ENCODE measurements at regions not wholly inside any gene's neighbourhood (a gene's known extent, or its start where the extent isn't known, plus 50 kb on each side); places are given as distances from the start of the nearest gene placed in this dataset.
"Not testable (repeated sequence)": the region's sequence is repeated elsewhere in the genome, so short reads cannot be mapped to it uniquely, and the experiment has no call there.

DNA sequence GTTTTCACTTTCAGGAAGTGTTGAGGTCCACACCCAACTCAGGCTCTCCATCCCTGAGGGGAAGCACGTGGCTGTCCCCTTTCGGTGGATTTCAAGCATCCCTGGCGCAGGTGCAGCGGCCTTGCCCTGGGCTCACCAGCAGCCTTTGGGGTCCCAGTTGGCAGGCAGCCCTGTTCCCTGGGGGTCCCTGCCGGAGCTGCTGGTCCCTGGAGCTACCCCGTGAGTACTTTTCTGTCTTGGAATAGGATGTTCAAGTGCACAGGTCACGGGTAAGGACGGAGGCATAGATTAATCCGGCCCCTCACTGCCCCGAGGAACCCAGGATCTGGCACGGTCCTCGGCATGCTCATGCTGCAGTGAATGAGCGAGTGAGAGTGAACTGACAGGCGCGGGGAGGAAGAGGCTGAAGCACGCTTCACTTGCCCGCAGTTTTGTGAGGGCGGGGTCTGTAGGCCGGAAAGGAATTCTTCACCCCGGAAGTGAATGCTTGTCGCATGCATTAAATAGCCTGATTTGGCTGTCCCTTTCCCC lies 117.2 kb upstream of the FAT1 start:
- ATAC-seq (no peak), DNase-seq (peak; percentile 29)
- intact Hi-C loops (cut with DNase I), result no loop called here

DNA sequence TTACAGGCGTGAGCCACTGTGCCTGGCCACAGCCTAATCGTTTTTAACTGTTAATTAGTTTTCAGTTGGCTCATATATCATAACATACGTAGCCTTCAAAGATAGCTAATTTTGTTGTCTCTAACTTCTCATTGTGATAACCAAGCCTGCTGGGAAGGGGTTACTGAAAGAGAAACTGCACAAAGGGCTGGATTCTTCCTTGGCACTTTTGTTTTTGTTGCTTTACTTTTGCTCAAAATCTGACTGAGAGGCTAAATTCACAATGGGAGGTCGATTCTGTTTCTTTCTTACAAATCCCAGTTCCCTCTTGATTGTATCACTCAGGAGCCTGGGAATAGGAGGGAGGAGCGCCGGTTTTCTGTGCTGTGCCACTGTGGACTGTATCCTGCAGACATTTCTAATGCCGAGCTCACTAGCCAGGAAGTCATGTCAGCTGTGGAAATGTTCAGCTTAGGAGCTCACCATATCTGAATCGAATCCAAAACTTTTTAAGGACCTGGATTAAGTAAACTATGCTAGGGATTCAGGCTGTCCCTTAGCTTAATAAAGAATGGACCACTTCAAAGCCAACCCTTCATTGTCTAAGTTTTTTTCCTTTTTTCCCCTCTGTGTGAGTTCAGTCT lies 120.5 kb upstream of the FAT1 start:
- intact Hi-C loops (cut with DNase I), result no loop called here
- peak; percentile 32 for DNase-seq

DNA sequence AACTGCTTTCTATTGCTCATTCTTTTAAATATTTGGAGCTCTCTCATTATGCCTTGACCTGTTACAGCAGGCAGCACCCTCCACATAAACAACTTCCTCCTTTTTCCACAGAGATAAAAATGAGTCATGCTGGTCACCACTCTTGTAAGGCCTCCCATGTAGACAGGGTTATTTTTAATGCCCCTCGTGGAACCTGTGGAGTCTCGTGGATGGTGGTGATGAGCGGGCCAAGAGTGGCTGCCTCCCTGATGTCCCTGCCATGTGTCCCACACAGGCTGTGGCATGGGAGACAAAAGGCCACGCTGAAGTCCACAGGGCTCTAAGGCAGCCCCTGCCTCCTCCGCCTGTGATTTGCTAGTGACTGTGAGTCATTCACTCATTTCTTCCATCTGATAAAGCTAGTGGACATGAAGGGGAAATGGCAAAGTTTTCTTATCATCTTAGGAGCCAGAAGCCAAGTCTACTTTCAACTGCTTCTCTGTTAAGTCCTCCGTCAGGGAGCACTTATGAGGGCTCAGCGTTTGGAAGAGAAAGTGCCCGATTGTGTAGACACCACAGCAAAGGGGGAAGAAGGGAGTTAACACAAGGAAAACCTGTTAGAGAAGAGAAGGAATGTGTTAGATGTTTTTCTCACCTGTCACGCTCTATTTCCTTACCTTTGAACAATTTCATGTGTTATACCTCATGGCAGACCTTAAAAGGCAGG lies 121.6 kb upstream of the FAT1 start:
- peak; percentile 25 for DNase-seq
- ATAC-seq, result peak; percentile 48 to 93
- intact Hi-C loops (cut with DNase I), result no loop called here

More for the DNA sequence above, 120.5 kb upstream of the FAT1 start:
- ATAC-seq, result peak; percentile 72 to 81

DNA sequence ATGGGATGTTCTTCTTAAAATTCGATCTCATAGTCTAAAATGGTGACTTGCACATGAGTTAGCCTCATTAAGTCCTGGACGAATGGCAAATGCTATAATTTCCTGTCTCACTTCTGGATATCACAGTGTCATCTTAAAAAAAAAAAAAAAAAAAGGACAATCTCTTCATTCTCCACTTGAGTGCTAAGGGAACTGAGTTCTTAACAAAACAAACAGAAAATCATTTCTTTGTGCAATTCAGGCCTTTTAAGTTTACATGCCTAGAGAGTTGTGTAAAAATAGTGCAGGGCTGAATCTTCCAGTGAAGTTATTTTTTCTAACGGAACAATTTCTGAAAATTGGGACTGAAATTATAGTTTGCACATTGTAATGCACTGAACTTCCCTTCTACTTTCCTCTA lies 122.8 kb upstream of the FAT1 start:
- DNase-seq (no peak), ATAC-seq (no peak)
- intact Hi-C loops (cut with DNase I), result no loop called here

DNA sequence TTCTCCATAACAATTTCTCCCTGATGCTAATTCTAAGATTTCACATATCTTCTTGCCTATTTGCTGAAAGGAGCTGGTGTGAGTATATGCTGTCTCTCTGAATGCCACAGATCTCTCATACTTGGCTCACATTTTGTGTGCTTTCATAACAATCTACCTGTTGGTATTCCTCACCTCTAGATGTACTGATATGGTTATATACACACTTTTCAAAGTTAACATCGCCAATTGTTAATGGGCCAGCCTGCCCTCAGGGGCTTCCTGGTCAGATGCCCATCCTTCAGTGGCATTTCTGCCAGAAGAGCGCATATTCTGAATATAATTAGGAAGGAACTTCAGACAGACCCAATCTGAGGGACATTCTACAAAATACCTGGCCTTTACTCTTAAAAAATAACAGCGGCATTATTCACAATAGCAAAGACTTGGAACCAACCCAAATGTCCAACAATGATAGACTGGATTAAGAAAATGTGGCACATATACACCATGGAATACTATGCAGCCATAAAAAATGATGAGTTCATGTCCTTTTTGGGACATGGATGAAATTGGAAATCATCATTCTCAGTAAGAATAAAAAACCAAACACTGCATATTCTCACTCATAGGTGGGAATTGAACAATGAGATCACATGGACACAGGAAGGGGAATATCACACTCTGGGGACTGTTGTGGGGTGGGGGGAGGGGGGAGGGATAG lies 123.9 kb upstream of the FAT1 start:
- intact Hi-C loops (cut with DNase I); ATAC-seq: not testable (repeated sequence)

DNA sequence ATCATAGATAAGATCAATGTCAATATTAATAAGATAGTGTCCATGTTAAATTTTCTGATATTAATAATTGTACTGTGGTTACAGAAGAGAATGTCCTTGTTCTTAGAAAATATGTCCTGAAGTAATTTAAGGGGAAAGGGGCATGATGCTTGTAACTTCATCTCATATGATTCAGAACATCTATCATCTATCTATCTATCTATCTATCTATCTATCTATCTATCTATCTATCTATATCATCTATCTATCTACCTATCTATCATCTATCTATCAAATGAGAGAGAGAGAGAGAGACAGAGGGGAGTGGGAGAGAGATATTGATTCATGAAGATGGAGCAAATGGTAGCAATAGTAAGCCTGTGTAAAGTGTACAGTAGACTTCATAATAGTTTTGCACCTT lies 124.8 kb upstream of the FAT1 start:
- no peak for ATAC-seq
- intact Hi-C loops (cut with DNase I), result no loop called here
- DNase-seq, result no peak

More for the DNA sequence above, 123.9 kb upstream of the FAT1 start:
- not testable (repeated sequence) for DNase-seq

DNA sequence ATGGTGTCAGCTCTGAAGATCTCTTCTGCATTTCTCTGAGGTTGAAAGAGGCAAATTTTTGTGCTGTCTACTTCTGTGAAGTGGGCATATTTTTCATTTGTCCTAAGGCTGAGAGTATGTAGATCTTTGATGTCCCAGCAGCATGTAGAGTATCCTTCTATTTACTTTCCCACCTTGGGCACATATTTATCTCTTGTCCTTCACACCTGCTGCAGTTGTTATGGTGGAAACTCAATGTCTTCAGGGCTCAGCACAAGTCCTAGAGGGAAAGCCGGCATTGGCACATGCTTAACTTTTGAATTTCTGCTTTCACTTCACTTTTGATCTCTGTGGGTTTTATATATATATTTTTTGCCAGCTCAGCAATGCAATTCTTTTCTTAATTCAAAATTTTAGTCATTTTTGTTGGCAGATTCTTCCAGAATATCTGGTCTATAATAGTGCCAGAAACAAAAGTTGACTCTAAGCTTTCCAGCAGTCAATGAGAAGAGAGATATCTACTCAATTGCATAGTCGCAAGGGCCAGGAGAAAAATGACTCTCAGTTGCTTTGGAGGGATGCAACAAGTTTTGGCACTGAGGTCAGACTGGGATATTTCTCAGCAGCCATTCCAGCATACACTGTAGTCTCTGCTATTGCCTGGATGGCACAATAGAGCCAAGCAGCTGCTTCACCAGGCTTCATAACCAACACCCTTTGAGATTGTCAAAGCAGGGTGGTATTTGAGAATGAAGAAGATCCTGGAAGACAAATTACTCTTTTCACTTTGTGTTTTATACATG lies 127.8 kb upstream of the FAT1 start:
- no peak for DNase-seq
- ATAC-seq, result no peak
- intact Hi-C loops (cut with DNase I), result no loop called here

DNA sequence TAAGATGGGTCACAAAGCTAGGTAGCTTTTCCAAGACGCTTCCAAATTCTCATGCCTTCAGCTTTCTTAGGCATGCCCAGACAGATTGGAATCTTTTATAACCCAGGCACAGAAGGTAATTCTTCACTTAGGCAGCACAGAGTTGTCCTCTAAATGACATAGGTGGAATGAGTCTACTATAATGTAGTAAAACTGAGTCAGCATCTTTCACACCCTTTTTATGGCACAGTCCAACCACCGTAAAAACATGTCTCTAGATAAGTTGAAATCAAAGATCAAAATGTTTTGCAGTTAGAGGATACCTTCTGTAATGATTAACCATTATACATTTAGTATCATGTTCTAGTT lies 128.4 kb upstream of the FAT1 start:
- ATAC-seq (no peak), DNase-seq (no peak)
- intact Hi-C loops (cut with DNase I), result no loop called here

DNA sequence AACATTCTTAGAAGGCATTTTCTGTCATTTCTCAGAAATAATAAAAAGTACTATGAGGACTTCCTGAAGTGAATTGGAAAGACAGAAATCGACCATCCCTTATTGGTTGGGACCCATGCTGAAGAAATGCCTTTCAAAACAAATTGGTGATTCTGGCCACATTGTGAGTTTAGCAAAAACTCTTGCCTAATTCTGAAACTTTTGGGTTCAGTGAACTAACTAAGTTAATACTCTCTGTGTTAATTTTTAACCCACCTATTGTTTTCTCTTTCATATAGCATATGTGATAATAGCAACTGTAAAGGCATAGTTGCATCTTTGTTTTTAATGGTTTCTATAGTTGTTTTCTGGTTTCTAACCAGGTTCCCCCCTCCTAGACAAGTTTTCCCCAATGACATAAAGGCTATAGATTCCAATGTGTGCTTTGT lies 129.3 kb upstream of the FAT1 start:
- no peak for ATAC-seq
- intact Hi-C loops (cut with DNase I), result no loop called here

DNA sequence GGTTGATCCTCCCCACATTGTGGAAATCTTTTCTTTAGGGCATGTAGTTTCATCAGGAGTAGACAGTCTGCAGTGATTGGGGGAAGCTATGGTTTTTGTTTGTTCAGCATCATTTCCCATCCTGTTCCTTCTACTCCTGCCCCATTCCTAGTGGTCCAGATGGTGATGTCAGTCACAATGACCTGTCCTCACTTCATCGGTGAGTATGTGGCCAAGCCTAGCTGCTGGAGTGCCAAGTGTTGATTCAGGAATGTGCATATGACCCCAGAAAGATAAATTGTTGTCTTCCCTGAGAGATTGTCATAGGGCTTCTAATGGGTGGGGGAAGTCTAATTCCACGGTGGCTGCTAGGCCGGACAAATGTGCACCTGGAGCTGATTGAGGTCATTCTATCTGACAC lies 130.6 kb upstream of the FAT1 start:
- ATAC-seq (no peak), DNase-seq (no peak)
- intact Hi-C loops (cut with DNase I), result no loop called here

More for the DNA sequence above, 129.3 kb upstream of the FAT1 start:
- no peak for DNase-seq

DNA sequence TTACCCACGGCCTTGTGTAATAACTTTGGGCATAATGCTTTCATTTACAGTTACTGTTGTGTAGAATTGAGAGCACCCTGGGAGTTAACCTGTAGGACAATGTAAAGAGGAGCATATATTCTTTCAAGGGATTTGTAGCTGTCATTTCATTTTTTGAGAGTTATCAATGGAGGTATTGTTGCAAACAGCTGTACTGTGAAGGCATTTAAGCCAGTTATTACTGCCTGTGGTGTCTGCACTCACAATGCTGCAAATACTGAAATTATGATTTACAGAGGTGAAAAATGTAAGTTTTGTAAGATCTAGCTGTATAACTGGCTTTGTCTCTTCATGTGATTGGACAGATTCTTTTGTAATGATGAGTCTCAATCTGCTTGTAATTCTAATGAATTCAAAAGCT lies 131.5 kb upstream of the FAT1 start:
- DNase-seq (no peak), ATAC-seq (no peak)
- intact Hi-C loops (cut with DNase I), result no loop called here

DNA sequence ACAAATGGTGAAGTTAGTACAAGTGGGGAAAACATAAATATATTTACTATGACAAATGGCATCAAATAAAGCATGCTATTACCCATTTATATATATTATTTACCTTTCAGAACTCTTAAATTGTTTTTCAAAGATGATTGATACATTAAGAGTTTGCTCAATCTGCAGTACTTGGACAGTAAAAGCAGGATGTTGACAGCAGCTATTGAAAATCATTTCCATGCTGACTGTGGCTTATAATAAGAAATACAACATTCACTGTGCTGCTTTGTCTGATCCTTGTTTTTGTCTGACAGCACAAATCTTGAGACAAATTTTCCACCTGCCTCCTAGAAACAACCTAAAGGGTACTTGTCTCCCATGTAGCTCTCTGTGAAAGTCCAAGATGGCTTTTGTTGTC lies 134.1 kb upstream of the FAT1 start:
- intact Hi-C loops (cut with DNase I), result no loop called here
- DNase-seq (no peak), ATAC-seq (no peak)

DNA sequence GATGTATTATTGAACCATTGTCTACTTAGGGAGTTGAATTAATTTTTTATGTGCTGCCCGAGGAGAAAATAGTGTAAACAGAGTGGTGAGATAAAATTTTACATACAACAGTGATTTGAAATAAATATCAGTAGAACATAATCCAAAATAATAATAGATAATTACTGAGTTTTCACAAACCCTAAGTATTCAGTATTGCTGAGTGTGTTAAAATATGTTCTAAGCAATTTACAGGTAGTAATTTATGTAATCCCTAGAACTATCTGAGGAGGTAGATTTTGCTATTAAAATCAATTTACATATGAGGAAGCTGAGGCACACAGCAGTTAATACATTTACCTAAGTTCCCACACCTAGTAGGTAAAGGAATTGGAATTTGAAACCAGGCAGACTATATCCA lies 134.7 kb upstream of the FAT1 start:
- DNase-seq (no peak), ATAC-seq (no peak)
- intact Hi-C loops (cut with DNase I), result no loop called here

DNA sequence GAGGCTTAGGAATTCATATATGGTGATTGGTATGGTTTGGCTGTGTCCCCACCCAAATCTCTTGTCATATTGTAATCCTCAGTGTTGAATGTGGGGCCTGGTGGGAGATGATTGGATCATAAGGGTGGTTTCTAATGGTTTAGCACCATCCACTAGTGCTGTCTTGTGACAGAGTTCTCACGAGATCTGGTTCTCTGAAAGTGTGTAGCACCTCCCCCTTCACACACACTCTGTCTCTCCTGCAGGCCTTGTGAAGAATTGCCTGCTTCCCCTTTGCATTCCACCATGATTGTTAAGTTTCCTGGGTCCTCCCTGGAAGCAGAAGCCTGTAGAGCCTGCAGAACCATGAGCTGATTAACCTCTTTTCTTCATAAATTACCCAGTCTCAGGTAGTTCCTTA lies 135.8 kb upstream of the FAT1 start:
- ATAC-seq (no peak), DNase-seq (no peak)
- intact Hi-C loops (cut with DNase I), result no loop called here

DNA sequence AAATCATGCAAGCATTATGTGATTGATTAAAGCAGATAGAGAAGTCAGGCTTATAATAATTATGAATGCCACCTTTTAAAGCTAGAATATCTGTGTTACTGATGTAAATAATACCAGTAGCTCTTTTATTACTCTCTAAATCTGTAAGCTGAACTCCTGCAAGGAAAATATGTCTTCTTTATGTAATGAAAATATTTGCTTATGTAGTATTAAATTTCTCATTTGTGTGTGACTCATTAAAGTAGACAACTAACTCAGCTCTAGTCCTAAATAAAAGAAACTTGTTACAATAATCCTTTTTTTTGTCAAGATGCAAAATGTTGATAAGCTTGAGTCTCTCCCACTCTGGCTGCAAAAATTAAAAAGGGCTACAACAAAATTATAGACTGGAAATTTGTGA lies 137.7 kb upstream of the FAT1 start:
- intact Hi-C loops (cut with DNase I), result no loop called here
- ATAC-seq, result no peak

DNA sequence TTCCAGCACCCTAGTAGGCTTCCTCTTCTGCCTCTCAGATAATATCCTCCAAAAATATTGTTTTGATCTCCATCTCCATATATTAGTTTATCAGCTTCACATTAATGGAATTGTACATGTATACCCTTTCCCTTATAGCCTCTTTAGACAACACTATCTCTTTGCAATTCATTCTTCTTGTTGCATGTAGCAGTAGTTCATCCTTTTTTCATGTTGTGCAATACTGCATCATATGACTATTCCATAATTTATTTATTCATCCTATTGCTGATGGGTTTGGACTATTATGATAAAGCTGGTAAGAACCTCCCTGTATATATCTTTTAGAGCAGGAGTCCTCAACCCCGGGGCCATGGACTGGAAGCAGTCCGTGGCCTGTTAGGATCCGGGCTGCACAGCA lies 148.2 kb upstream of the FAT1 start:
- ATAC-seq (no peak), DNase-seq (no peak)
- intact Hi-C loops (cut with DNase I), result no loop called here

More for the DNA sequence above, 137.7 kb upstream of the FAT1 start:
- no peak for DNase-seq

DNA sequence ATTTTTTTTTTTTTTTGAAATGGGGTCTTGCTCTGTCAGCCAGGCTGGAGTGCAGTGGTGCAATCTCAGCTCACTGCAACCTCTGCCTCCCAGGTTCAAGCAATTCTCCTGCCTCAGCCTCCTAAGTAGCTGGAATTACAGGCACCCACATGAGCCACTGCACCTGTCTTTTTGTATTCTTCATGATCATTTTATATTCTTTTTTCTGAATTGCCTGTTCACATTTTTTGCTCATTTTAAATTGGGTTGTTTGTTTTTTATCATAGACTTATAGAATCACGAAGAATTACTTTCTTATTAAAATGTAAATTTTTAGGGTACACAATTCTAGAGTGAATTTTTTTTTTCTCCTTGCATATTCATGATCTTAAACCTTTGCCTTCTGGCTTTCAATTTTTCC lies 149.4 kb upstream of the FAT1 start:
- intact Hi-C loops (cut with DNase I); DNase-seq; ATAC-seq: not testable (repeated sequence)

DNA sequence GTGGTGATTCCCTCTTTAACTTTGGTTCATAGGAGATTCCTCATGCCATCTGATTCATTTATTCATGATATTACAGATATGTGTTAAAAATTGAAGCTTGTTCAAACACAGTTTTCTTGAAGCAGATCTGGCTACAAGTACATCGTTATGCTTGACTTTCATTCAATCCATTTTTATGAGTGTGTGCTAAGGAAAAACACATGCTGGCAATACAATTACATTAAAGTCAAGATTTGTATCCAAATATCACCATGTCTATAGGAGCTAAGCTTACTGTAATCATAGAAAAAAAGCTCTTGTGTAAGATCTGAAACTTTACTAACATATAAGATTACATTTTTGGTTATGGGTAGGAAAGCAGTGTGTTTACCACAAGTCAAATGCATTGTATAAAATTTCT lies 151.8 kb upstream of the FAT1 start:
- no peak for DNase-seq
- ATAC-seq, result no peak
- intact Hi-C loops (cut with DNase I), result no loop called here

DNA sequence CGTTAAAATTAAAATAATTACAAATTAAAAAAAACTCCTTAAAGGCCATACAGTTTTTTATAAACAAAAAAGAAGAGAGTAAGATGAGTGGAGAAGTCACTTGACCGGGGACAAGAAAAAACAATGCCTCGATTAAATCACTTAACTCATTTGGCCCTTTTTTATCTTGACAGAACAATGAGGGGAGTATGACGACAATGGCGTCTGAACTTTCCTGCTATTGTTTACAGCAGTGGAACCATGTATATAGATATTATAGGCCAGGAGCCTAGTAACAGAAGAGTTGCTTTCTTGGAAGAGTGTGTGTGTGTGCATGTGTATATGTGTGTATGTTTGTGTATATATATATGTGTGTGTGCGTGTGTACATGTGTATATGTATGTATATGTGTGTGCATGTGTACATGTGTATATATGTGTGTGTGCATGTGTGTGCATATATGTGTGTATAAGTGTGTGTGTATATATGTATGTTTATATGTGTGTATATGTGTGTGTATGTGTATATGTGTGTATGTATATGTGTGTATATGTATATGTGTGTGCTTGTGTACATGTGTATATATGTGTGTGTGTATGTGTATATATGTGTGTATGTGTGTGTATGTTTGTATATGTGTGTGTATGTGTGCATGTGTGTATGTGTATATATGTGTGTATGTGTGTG lies 153.4 kb upstream of the FAT1 start:
- intact Hi-C loops (cut with DNase I), result no loop called here
- DNase-seq, result no peak
- ATAC-seq, result no peak
